Uterus (tissue), 2 donors: ENCODE measurements at regions not wholly inside any gene's neighbourhood (a gene's known extent, or its start where the extent isn't known, plus 50 kb on each side); places are given as distances from the start of the nearest gene placed in this dataset.

ENCODE experiments used
- CTCF ChIP-seq, 4 experiments: fragments of 200-600 bp in 2 of 4; fragments of 450-650 bp in 2 of 4; sonication (generic) in 2 of 4; IDR thresholded peaks; one replicate each; pipeline ENCODE4 v1.5.1; 2016 to 2019; ENCODE audit warnings: antibody characterized with exemption in 4 of 4, mild to moderate bottlenecking in 2 of 4, moderate library complexity in 1 of 4
- POLR2A ChIP-seq, 2 donors: fragments of 450-650 bp; IDR thresholded peaks; one replicate each; pipeline ENCODE4 v1.6.1; 2016; ENCODE audit warnings: antibody characterized with exemption in 2 of 2, mild to moderate bottlenecking in 1 of 2, moderate library complexity in 1 of 2

- TF ChIP-seq CTCF (IDR thresholded peaks at IDR 0.05), result no peak
- TF ChIP-seq POLR2A (IDR thresholded peaks at IDR 0.05), result no peak
These were observed 92.5 kb upstream of the HDGFL1 start for GRCh38 chr6:22476811-22477390.
